BJ (cell line): ENCODE measurements at regions not wholly inside any gene's neighbourhood (a gene's known extent, or its start where the extent isn't known, plus 50 kb on each side); places are given as distances from the start of the nearest gene placed in this dataset.
A peak's percentile ranks its signal among the peaks of the same experiment; 100 is the strongest.

Experiments
- CTCF ChIA-PET: fragments of 350-600 bp; formaldehyde crosslinking; extraction: SDS; loops from one replicate; lab custom pipeline; 2021; ENCODE audit warnings: antibody characterized with exemption, inconsistent platforms; lab: Yijun Ruan, JAX
- POLR2A ChIA-PET: fragments of 300-600 bp; sonication (Branson Sonifier 250); formaldehyde crosslinking; extraction: SDS; loops from one replicate; lab custom pipeline; 2021; ENCODE audit warnings: antibody characterized with exemption; lab: Charles Lee
- DNase-seq: peaks from one replicate; pipeline ENCODE4 v3.0.0-alpha.2; 2011; ENCODE audit warnings: low read depth
- H3K27me3 ChIP-seq: 2 replicates; pipeline ENCODE4 v1.6.0; 2011; ENCODE audit warnings: low read length; ENCODE audit not compliant: control insufficient read depth, insufficient read depth
- H3K36me3 ChIP-seq: 2 replicates; pipeline ENCODE4 v1.5.1; 2011; ENCODE audit warnings: low read length; ENCODE audit not compliant: control insufficient read depth, insufficient read depth
- H3K4me3 ChIP-seq: 2 replicates; pipeline ENCODE4 v1.5.1; 2011; ENCODE audit warnings: low read depth, mild to moderate bottlenecking, control low read depth, low read length
- CTCF ChIP-seq: IDR thresholded peaks from 2 replicates; pipeline ENCODE4 v1.5.1; 2011; ENCODE audit warnings: low read depth, mild to moderate bottlenecking, control low read depth, inconsistent platforms, low read length, moderate library complexity; ENCODE audit not compliant: insufficient read depth

- H3K36me3 ChIP-seq = no peaks in the 10 kb centered on the region
- POLR2A ChIA-PET = no interaction called here
- peak; percentile 5 for DNase-seq
Observed at GRCh38 chr11:16454289-16454863, 98.0 kb upstream of the SOX6 start.

GRCh38 chr11:16448123-16448717 is 91.9 kb upstream of the SOX6 start:
- H3K27me3 ChIP-seq = no peaks in the 10 kb centered on the region
- no peak for TF ChIP-seq CTCF
- CTCF ChIA-PET = no interaction called here
- no peaks in the 10 kb centered on the region for H3K36me3 ChIP-seq
- H3K4me3 ChIP-seq = no peak overlapping the region
- DNase-seq = no peak
- POLR2A ChIA-PET = interaction anchor here (0.6 kb wide), 1 partner anchor 197 kb away, joined by 3 read pairs; no protein-coding TSS in a partner anchor

More at GRCh38 chr11:16454289-16454863, 98.0 kb upstream of the SOX6 start:
- Histone ChIP-seq H3K4me3 (no peak overlapping the region), H3K27me3 (no peaks in the 10 kb centered on the region)
- no peak for TF ChIP-seq CTCF
- CTCF ChIA-PET = no interaction called here

- POLR2A ChIA-PET = no interaction called here
- H3K27me3 ChIP-seq = no peaks in the 10 kb centered on the region
- CTCF ChIA-PET = no interaction called here
- no peak for TF ChIP-seq CTCF
- no peak overlapping the region for H3K4me3 ChIP-seq
- DNase-seq = no peak
- no peaks in the 10 kb centered on the region for H3K36me3 ChIP-seq
Observed at GRCh38 chr11:16441461-16441860, 85.1 kb upstream of the SOX6 start.

- ChIA-PET POLR2A (no interaction called here), CTCF (no interaction called here)
- H3K36me3 ChIP-seq = no peaks in the 10 kb centered on the region
- no peak for DNase-seq
- no peak overlapping the region for H3K4me3 ChIP-seq
- no peaks in the 10 kb centered on the region for H3K27me3 ChIP-seq
- no peak for TF ChIP-seq CTCF
Observed at GRCh38 chr11:16440136-16440535, 83.8 kb upstream of the SOX6 start.

- Histone ChIP-seq H3K27me3 (no peaks in the 10 kb centered on the region), H3K36me3 (no peaks in the 10 kb centered on the region), H3K4me3 (no peak overlapping the region)
- DNase-seq = no peak
- POLR2A ChIA-PET = no interaction called here
- CTCF ChIA-PET = no interaction called here
- no peak for TF ChIP-seq CTCF
Observed at GRCh38 chr11:16434036-16434435, 77.7 kb upstream of the SOX6 start.
